Erythroblast (primary cell): ENCODE measurements at regions not wholly inside any gene's neighbourhood (a gene's known extent, or its start where the extent isn't known, plus 50 kb on each side); places are given as distances from the start of the nearest gene placed in this dataset.

Source experiments
- GATA1 ChIP-seq: IDR thresholded peaks from 2 replicates; pipeline ENCODE4 v1.6.1; 2011; ENCODE audit warnings: low read depth, mild to moderate bottlenecking, control low read depth, low read length, moderate library complexity
- POLR2A ChIP-seq: IDR thresholded peaks from 2 replicates; pipeline ENCODE4 v1.6.1; 2011; ENCODE audit warnings: mild to moderate bottlenecking, low read length

- no peak for TF ChIP-seq POLR2A
- no peak for TF ChIP-seq GATA1
Observed at GRCh38 chr7:46191776-46192175, 270.7 kb upstream of the IGFBP3 start.
